Mesothelial cell of epicardium (in vitro differentiated cells): ENCODE measurements at regions not wholly inside any gene's neighbourhood (a gene's known extent, or its start where the extent isn't known, plus 50 kb on each side); places are given as distances from the start of the nearest gene placed in this dataset.

Source experiments
- DNase-seq, 2 experiments: peaks; one replicate each; pipeline ENCODE4 v3.0.0; 2021; ENCODE audit warnings: low spot score in 2 of 2; ENCODE audit not compliant: unreplicated experiment in 2 of 2
- H3K27ac Mint-ChIP-seq: 2 replicates; pipeline ENCODE4 v1.8.0; 2021; ENCODE audit warnings: mixed read lengths
- H3K27me3 Mint-ChIP-seq: 2 replicates; pipeline ENCODE4 v1.8.0; 2021; ENCODE audit warnings: low read depth, mixed read lengths
- H3K36me3 Mint-ChIP-seq: 2 replicates; pipeline ENCODE4 v1.8.0; 2021; ENCODE audit warnings: mixed read lengths
- H3K4me1 Mint-ChIP-seq: 2 replicates; pipeline ENCODE4 v1.8.0; 2021; ENCODE audit warnings: mixed read lengths
- H3K4me3 Mint-ChIP-seq: 2 replicates; pipeline ENCODE4 v1.8.0; 2021; ENCODE audit warnings: mild to moderate bottlenecking, moderate library complexity, mixed read lengths
- H3K9me3 Mint-ChIP-seq: 2 replicates; pipeline ENCODE4 v1.8.0; 2021; ENCODE audit warnings: mixed read lengths
- CTCF ChIP-seq: fragments of 200-600 bp; sonication (generic); IDR thresholded peaks from one replicate; pipeline ENCODE4 v1.5.0; 2021; ENCODE audit warnings: antibody characterized with exemption; ENCODE audit not compliant: unreplicated experiment

GRCh38 chr22:47848184-47848920, 1085.9 kb downstream of the TBC1D22A start:
- Mint-ChIP-seq H3K4me1 (peaks cover 11% of the 10 kb centered on the region), H3K27me3 (no peaks in the 10 kb centered on the region), H3K9me3 (peaks cover 16% of the 10 kb centered on the region), H3K27ac (no peak overlapping the region), H3K4me3 (no peak overlapping the region), H3K36me3 (no peaks in the 10 kb centered on the region)
- DNase-seq, result no peak
- no peak for TF ChIP-seq CTCF

GRCh38 chr22:47847131-47847890, 1084.9 kb downstream of the TBC1D22A start:
- H3K27me3 Mint-ChIP-seq, result no peaks in the 10 kb centered on the region
- H3K9me3 Mint-ChIP-seq, result peaks cover 8% of the 10 kb centered on the region
- TF ChIP-seq CTCF, result no peak
- no peak overlapping the region for H3K4me3 Mint-ChIP-seq
- H3K4me1 Mint-ChIP-seq, result peaks cover 11% of the 10 kb centered on the region
- H3K36me3 Mint-ChIP-seq, result no peaks in the 10 kb centered on the region
- no peak for DNase-seq
- H3K27ac Mint-ChIP-seq, result no peak overlapping the region

- Mint-ChIP-seq H3K36me3 (no peaks in the 10 kb centered on the region), H3K27me3 (no peaks in the 10 kb centered on the region), H3K4me3 (no peak overlapping the region), H3K9me3 (peaks cover 4% of the 10 kb centered on the region), H3K27ac (no peak overlapping the region), H3K4me1 (peaks cover 12% of the 10 kb centered on the region)
- TF ChIP-seq CTCF, result no peak
- DNase-seq, result no peak
These were observed 1083.8 kb downstream of the TBC1D22A start for GRCh38 chr22:47846206-47846605.

GRCh38 chr22:47842119-47842518, 1079.7 kb downstream of the TBC1D22A start:
- peaks cover 10% of the 10 kb centered on the region for H3K9me3 Mint-ChIP-seq
- no peak overlapping the region for H3K27ac Mint-ChIP-seq
- no peak overlapping the region for H3K4me3 Mint-ChIP-seq
- peaks cover 9% of the 10 kb centered on the region for H3K4me1 Mint-ChIP-seq
- H3K27me3 Mint-ChIP-seq, result no peaks in the 10 kb centered on the region
- no peak for TF ChIP-seq CTCF
- no peaks in the 10 kb centered on the region for H3K36me3 Mint-ChIP-seq
- DNase-seq, result no peak

GRCh38 chr22:47841156-47841555, 1078.7 kb downstream of the TBC1D22A start:
- Mint-ChIP-seq H3K9me3 (peaks cover 18% of the 10 kb centered on the region), H3K36me3 (no peaks in the 10 kb centered on the region), H3K27me3 (no peaks in the 10 kb centered on the region), H3K4me1 (peaks cover 9% of the 10 kb centered on the region), H3K4me3 (no peak overlapping the region), H3K27ac (no peak overlapping the region)
- no peak for TF ChIP-seq CTCF
- no peak for DNase-seq
